ENCODE measurements at regions not wholly inside any gene's neighbourhood (a gene's known extent, or its start where the extent isn't known, plus 50 kb on each side); places are given as distances from the start of the nearest gene placed in this dataset.

DNA sequence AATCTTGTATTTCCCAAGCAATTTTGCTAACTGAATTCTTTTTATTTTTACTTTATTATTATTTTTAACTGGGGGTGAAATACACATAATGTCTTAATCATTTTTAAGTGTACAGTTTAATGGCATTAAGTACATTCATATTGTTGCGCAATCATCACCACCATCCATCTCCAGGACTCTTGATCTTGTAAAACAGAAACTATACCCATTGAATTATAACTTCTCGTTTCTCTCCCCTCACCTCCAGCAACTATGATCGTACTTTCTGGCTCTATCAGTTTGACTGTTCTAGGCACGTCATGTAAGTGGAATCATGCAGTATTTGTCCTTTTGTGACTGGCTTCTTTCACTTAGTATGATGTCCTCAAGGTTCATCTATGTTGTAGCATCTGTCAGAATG lies 108.8 kb downstream of the ARL5B start:
- no peaks in the 10 kb centered on the region for H3K9me3 ChIP-seq (replicated peaks in 1 of 2; ENCODE audit: control insufficient read depth in 1 of 2, insufficient read depth in 1 of 2, low read length in 2 of 2)
- H3K79me2 ChIP-seq (ENCODE audit: insufficient read depth, low read length): no peaks in the 10 kb centered on the region
- no peaks in the 10 kb centered on the region for H3K4me1 Mint-ChIP-seq
- no peaks in the 10 kb centered on the region for H3K36me3 Mint-ChIP-seq
- no peaks in the 10 kb centered on the region for H3K4me1 ChIP-seq (ENCODE audit: control insufficient read depth in 1 of 2, insufficient read depth in 2 of 2, low read length in 2 of 2)
- H3K36me3 ChIP-seq (replicated peaks in 1 of 2; ENCODE audit: control insufficient read depth in 1 of 2, insufficient read depth in 2 of 2, low read length in 2 of 2): no peaks in the 10 kb centered on the region
- H3K27ac Mint-ChIP-seq: no peak overlapping the region
- no peak overlapping the region for H3K4me3 ChIP-seq (replicated peaks in 1 of 3; ENCODE audit: low read depth in 2 of 3, low read length in 3 of 3)
- no peak overlapping the region for H3K27ac ChIP-seq (ENCODE audit: low read depth in 1 of 2, low read length in 2 of 2)
- WGBS (ENCODE audit: insufficient coverage): 100% methylated on average over 4 of the region's 4 CpGs
- no peak overlapping the region for H2AFZ ChIP-seq (ENCODE audit: insufficient read depth, low read depth, low read length, poor library complexity, severe bottlenecking)
- no peak overlapping the region for H3K9ac ChIP-seq (ENCODE audit: insufficient read depth, low read length, poor library complexity, severe bottlenecking)
- peaks cover 0 to 1% (median 0%) of the 10 kb centered on the region in 3 donors for H3K27me3 Mint-ChIP-seq (ENCODE audit: low read depth in 3 of 3)
- no peak overlapping the region for H3K4me2 ChIP-seq (replicated peaks; ENCODE audit: extremely low read depth, low read length, poor library complexity, severe bottlenecking)
- H3K27me3 ChIP-seq (ENCODE audit: control insufficient read depth in 2 of 2, insufficient read depth in 2 of 2, low read length in 2 of 2): no peaks in the 10 kb centered on the region
- intact Hi-C loops (cut with micrococcal nuclease): no loop called here
- H4K20me1 ChIP-seq (ENCODE audit: insufficient read depth, low read length): no peaks in the 10 kb centered on the region
- H3K4me3 Mint-ChIP-seq: no peak overlapping the region
- H3K9me3 Mint-ChIP-seq: peaks cover 0 to 15% (median 7%) of the 10 kb centered on the region in 7 donors
- no peak for DNase-seq
- TF ChIP-seq, protein P1, sequence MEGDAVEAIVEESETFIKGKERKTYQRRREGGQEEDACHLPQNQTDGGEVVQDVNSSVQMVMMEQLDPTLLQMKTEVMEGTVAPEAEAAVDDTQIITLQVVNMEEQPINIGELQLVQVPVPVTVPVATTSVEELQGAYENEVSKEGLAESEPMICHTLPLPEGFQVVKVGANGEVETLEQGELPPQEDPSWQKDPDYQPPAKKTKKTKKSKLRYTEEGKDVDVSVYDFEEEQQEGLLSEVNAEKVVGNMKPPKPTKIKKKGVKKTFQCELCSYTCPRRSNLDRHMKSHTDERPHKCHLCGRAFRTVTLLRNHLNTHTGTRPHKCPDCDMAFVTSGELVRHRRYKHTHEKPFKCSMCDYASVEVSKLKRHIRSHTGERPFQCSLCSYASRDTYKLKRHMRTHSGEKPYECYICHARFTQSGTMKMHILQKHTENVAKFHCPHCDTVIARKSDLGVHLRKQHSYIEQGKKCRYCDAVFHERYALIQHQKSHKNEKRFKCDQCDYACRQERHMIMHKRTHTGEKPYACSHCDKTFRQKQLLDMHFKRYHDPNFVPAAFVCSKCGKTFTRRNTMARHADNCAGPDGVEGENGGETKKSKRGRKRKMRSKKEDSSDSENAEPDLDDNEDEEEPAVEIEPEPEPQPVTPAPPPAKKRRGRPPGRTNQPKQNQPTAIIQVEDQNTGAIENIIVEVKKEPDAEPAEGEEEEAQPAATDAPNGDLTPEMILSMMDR (IDR thresholded peaks at IDR 0.05): no peak

DNA sequence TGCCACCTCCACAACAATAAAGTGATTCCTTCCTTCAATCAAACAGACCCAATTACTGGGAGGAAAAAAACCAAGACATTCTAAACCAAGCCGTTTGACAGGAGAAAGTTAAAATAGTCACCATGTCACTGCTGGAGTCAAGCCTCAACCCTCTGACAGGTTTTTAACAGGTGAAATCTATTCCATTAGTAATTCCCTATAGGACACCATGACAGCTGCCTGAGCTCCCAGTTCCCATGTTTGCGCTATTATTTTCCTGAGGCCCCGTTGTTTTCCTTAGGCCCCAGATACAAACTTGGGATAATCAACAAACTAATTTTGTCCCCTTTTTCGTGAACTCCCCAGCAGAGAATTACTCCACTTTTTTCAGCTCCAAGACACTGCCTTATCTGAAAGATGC lies 113.9 kb downstream of the ARL5B start:
- Mint-ChIP-seq H3K9me3 (peaks cover 0 to 8% (median 5%) of the 10 kb centered on the region in 7 donors), H3K27ac (no peak overlapping the region), H3K27me3 (ENCODE audit: low read depth in 3 of 3) (peaks cover 0 to 1% (median 0%) of the 10 kb centered on the region in 3 donors), H3K36me3 (no peaks in the 10 kb centered on the region), H3K4me3 (no peak overlapping the region), H3K4me1 (no peaks in the 10 kb centered on the region)
- no peak overlapping the region for H2AFZ ChIP-seq (ENCODE audit: insufficient read depth, low read depth, low read length, poor library complexity, severe bottlenecking)
- no peaks in the 10 kb centered on the region for H3K79me2 ChIP-seq (ENCODE audit: insufficient read depth, low read length)
- TF ChIP-seq, protein P1 (IDR thresholded peaks at IDR 0.05): no peak
- H3K4me3 ChIP-seq (replicated peaks in 1 of 3; ENCODE audit: low read depth in 2 of 3, low read length in 3 of 3): no peak overlapping the region
- no peaks in the 10 kb centered on the region for H3K27me3 ChIP-seq (ENCODE audit: control insufficient read depth in 2 of 2, insufficient read depth in 2 of 2, low read length in 2 of 2)
- H4K20me1 ChIP-seq (ENCODE audit: insufficient read depth, low read length): no peaks in the 10 kb centered on the region
- no peaks in the 10 kb centered on the region for H3K9me3 ChIP-seq (replicated peaks in 1 of 2; ENCODE audit: control insufficient read depth in 1 of 2, insufficient read depth in 1 of 2, low read length in 2 of 2)
- no peaks in the 10 kb centered on the region for H3K36me3 ChIP-seq (replicated peaks in 1 of 2; ENCODE audit: control insufficient read depth in 1 of 2, insufficient read depth in 2 of 2, low read length in 2 of 2)
- H3K27ac ChIP-seq (ENCODE audit: low read depth in 1 of 2, low read length in 2 of 2): no peak overlapping the region
- no peak overlapping the region for H3K9ac ChIP-seq (ENCODE audit: insufficient read depth, low read length, poor library complexity, severe bottlenecking)
- H3K4me1 ChIP-seq (ENCODE audit: control insufficient read depth in 1 of 2, insufficient read depth in 2 of 2, low read length in 2 of 2): no peaks in the 10 kb centered on the region
- WGBS (ENCODE audit: insufficient coverage): 83% methylated on average over 3 of the region's 4 CpGs
- DNase-seq: no peak
- H3K4me2 ChIP-seq (replicated peaks; ENCODE audit: extremely low read depth, low read length, poor library complexity, severe bottlenecking): no peak overlapping the region
- intact Hi-C loops (cut with micrococcal nuclease): no loop called here
